GM18499 (cell line): ENCODE measurements at regions not wholly inside any gene's neighbourhood (a gene's known extent, or its start where the extent isn't known, plus 50 kb on each side); places are given as distances from the start of the nearest gene placed in this dataset.

Experiments
- ATAC-seq: cut with Tn5 transposase; IDR thresholded peaks from one replicate; pipeline ENCODE4 v1.9.1; 2021; ENCODE audit warnings: moderate number of reproducible peaks; ENCODE audit not compliant: insufficient read depth, unreplicated experiment

- ATAC-seq = no peak
Observed at GRCh38 chr2:13057671-13058070, 340.9 kb downstream of the TRIB2 start.

- no peak for ATAC-seq
Observed at GRCh38 chr2:13066676-13067075, 349.9 kb downstream of the TRIB2 start.

GRCh38 chr2:13067508-13067907 is 350.8 kb downstream of the TRIB2 start:
- no peak for ATAC-seq

- no peak for ATAC-seq
Observed at GRCh38 chr2:13089971-13090370, 373.2 kb downstream of the TRIB2 start.

GRCh38 chr2:13091455-13091854 is 374.7 kb downstream of the TRIB2 start:
- ATAC-seq = no peak

- no peak for ATAC-seq
Observed at GRCh38 chr2:13091861-13092378, 375.2 kb downstream of the TRIB2 start.

- ATAC-seq = no peak
Observed at GRCh38 chr2:13093416-13093991, 376.8 kb downstream of the TRIB2 start.

GRCh38 chr2:13102397-13103063 is 385.8 kb downstream of the TRIB2 start:
- no peak for ATAC-seq

- ATAC-seq = no peak
Observed at GRCh38 chr2:13103151-13103550, 386.4 kb downstream of the TRIB2 start.

- ATAC-seq = no peak
Observed at GRCh38 chr2:13103778-13104493, 387.2 kb downstream of the TRIB2 start.

- ATAC-seq = no peak
Observed at GRCh38 chr2:13104723-13105122, 388.0 kb downstream of the TRIB2 start.

GRCh38 chr2:13106302-13106701 is 389.6 kb downstream of the TRIB2 start:
- ATAC-seq = peak; percentile 67

GRCh38 chr2:13109516-13109915 is 392.8 kb downstream of the TRIB2 start:
- ATAC-seq = no peak

GRCh38 chr2:13110825-13111224 is 394.1 kb downstream of the TRIB2 start:
- ATAC-seq = no peak

GRCh38 chr2:13113002-13113401 is 396.3 kb downstream of the TRIB2 start:
- ATAC-seq = no peak

- ATAC-seq = no peak
Observed at GRCh38 chr2:13114391-13114790, 397.7 kb downstream of the TRIB2 start.

- ATAC-seq = no peak
Observed at GRCh38 chr2:13115643-13116042, 398.9 kb downstream of the TRIB2 start.

GRCh38 chr2:13121096-13121495 is 404.4 kb downstream of the TRIB2 start:
- no peak for ATAC-seq

- ATAC-seq = no peak
Observed at GRCh38 chr2:13128139-13128538, 411.4 kb downstream of the TRIB2 start.

GRCh38 chr2:13135369-13135768 is 418.6 kb downstream of the TRIB2 start:
- ATAC-seq = no peak

- ATAC-seq = no peak
Observed at GRCh38 chr2:13135856-13136255, 419.1 kb downstream of the TRIB2 start.
